IPS DF 6.9 (cell line): ENCODE measurements at regions not wholly inside any gene's neighbourhood (a gene's known extent, or its start where the extent isn't known, plus 50 kb on each side); places are given as distances from the start of the nearest gene placed in this dataset.

Source experiments
- DNase-seq: peaks from one replicate; pipeline ENCODE4 v3.0.0-alpha.2; 2013; ENCODE audit warnings: low read depth, low spot score
- H3K27ac ChIP-seq: one replicate; pipeline ENCODE4 v1.5.1; 2013; ENCODE audit warnings: low read length, control low read depth
- H3K27me3 ChIP-seq: 2 replicates; pipeline ENCODE4 v1.6.1; 2013; ENCODE audit warnings: mild to moderate bottlenecking, low read length; ENCODE audit not compliant: control insufficient read depth, insufficient read depth
- H3K36me3 ChIP-seq: 2 replicates; pipeline ENCODE4 v1.6.1; 2013; ENCODE audit warnings: low read length; ENCODE audit not compliant: control insufficient read depth, insufficient read depth
- H3K4me1 ChIP-seq: 2 replicates; pipeline ENCODE4 v1.6.1; 2013; ENCODE audit warnings: low read length; ENCODE audit not compliant: control insufficient read depth, insufficient read depth
- H3K4me3 ChIP-seq: 2 replicates; pipeline ENCODE4 v1.5.1; 2013; ENCODE audit warnings: mild to moderate bottlenecking, low read length
- H3K9me3 ChIP-seq: 2 replicates; pipeline ENCODE4 v1.6.1; 2013; ENCODE audit warnings: low read length, inconsistent platforms; ENCODE audit not compliant: control insufficient read depth, insufficient read depth
- WGBS: extraction: QIAGEN DNeasy Blood & Tissue Kit; methylation state at CpG from one replicate; pipeline ENCODE4 v1.1.7; 2013; ENCODE audit warnings: mixed read lengths, missing lambda C conversion rate; ENCODE audit not compliant: insufficient read length, insufficient coverage; 5-methylcytosine and 5-hydroxymethylcytosine counted together

- Histone ChIP-seq H3K4me1 (no peaks in the 10 kb centered on the region), H3K36me3 (no peaks in the 10 kb centered on the region), H3K27me3 (no peaks in the 10 kb centered on the region), H3K27ac (no peak overlapping the region), H3K9me3 (no peaks in the 10 kb centered on the region), H3K4me3 (no peak overlapping the region)
- no CpG with 5 or more reads among the region's 1 CpG for WGBS
- DNase-seq = no peak
These were observed 855.8 kb upstream of the LRRC4C start for GRCh38 chr11:42315267-42315666.

GRCh38 chr11:42315846-42316245 lies 856.4 kb upstream of the LRRC4C start:
- H3K27me3 ChIP-seq = no peaks in the 10 kb centered on the region
- no peak for DNase-seq
- H3K36me3 ChIP-seq = no peaks in the 10 kb centered on the region
- no peak overlapping the region for H3K4me3 ChIP-seq
- no peak overlapping the region for H3K27ac ChIP-seq
- no CpG with 5 or more reads among the region's 1 CpG for WGBS
- H3K4me1 ChIP-seq = no peaks in the 10 kb centered on the region
- H3K9me3 ChIP-seq = no peaks in the 10 kb centered on the region

- Histone ChIP-seq H3K36me3 (no peaks in the 10 kb centered on the region), H3K4me3 (no peak overlapping the region), H3K9me3 (no peaks in the 10 kb centered on the region), H3K4me1 (no peaks in the 10 kb centered on the region), H3K27me3 (no peaks in the 10 kb centered on the region), H3K27ac (no peak overlapping the region)
- DNase-seq = no peak
These were observed 860.5 kb upstream of the LRRC4C start for GRCh38 chr11:42319921-42320320.

- Histone ChIP-seq H3K4me3 (no peak overlapping the region), H3K9me3 (no peaks in the 10 kb centered on the region), H3K36me3 (no peaks in the 10 kb centered on the region), H3K27me3 (no peaks in the 10 kb centered on the region; the same call in 1 of the 2 replicates), H3K4me1 (no peaks in the 10 kb centered on the region), H3K27ac (no peak overlapping the region)
- no CpG with 5 or more reads among the region's 5 CpGs for WGBS
- DNase-seq = no peak
These were observed 870.6 kb upstream of the LRRC4C start for GRCh38 chr11:42329929-42330565.

- H3K4me3 ChIP-seq = no peak overlapping the region
- H3K27me3 ChIP-seq = no peaks in the 10 kb centered on the region; the same call in 1 of the 2 replicates
- no peaks in the 10 kb centered on the region for H3K9me3 ChIP-seq
- no CpG with 5 or more reads among the region's 4 CpGs for WGBS
- H3K36me3 ChIP-seq = no peaks in the 10 kb centered on the region
- no peak overlapping the region for H3K27ac ChIP-seq
- H3K4me1 ChIP-seq = no peaks in the 10 kb centered on the region
- no peak for DNase-seq
These were observed 878.5 kb upstream of the LRRC4C start for GRCh38 chr11:42337786-42338455.

GRCh38 chr11:42344204-42344792 lies 884.8 kb upstream of the LRRC4C start:
- H3K27ac ChIP-seq = no peak overlapping the region
- H3K9me3 ChIP-seq = no peaks in the 10 kb centered on the region
- no peak overlapping the region for H3K4me3 ChIP-seq
- no peaks in the 10 kb centered on the region for H3K27me3 ChIP-seq
- no peak for DNase-seq
- H3K4me1 ChIP-seq = no peaks in the 10 kb centered on the region
- WGBS = no CpG with 5 or more reads among the region's 25 CpGs
- no peaks in the 10 kb centered on the region for H3K36me3 ChIP-seq

- H3K4me1 ChIP-seq = no peaks in the 10 kb centered on the region
- no peaks in the 10 kb centered on the region for H3K27me3 ChIP-seq
- H3K27ac ChIP-seq = no peak overlapping the region
- H3K36me3 ChIP-seq = no peaks in the 10 kb centered on the region
- no peak for DNase-seq
- no peaks in the 10 kb centered on the region for H3K9me3 ChIP-seq
- no peak overlapping the region for H3K4me3 ChIP-seq
These were observed 886.5 kb upstream of the LRRC4C start for GRCh38 chr11:42345933-42346332.

- no peaks in the 10 kb centered on the region for H3K4me1 ChIP-seq
- no peaks in the 10 kb centered on the region for H3K36me3 ChIP-seq
- H3K9me3 ChIP-seq = no peaks in the 10 kb centered on the region
- H3K27me3 ChIP-seq = no peaks in the 10 kb centered on the region
- DNase-seq = no peak
- H3K4me3 ChIP-seq = no peak overlapping the region
- no peak overlapping the region for H3K27ac ChIP-seq
- WGBS = no CpG with 5 or more reads among the region's 2 CpGs
These were observed 904.2 kb upstream of the LRRC4C start for GRCh38 chr11:42363701-42364100.

- no peak for DNase-seq
- Histone ChIP-seq H3K4me1 (no peaks in the 10 kb centered on the region), H3K4me3 (no peak overlapping the region), H3K27ac (no peak overlapping the region), H3K9me3 (no peaks in the 10 kb centered on the region), H3K36me3 (no peaks in the 10 kb centered on the region), H3K27me3 (no peaks in the 10 kb centered on the region)
These were observed 921.7 kb upstream of the API5 start for GRCh38 chr11:42390116-42390515.

GRCh38 chr11:42397483-42397882 lies 914.3 kb upstream of the API5 start:
- Histone ChIP-seq H3K9me3 (no peaks in the 10 kb centered on the region), H3K27ac (no peak overlapping the region), H3K4me1 (no peaks in the 10 kb centered on the region), H3K36me3 (no peaks in the 10 kb centered on the region), H3K4me3 (no peak overlapping the region), H3K27me3 (no peaks in the 10 kb centered on the region)
- DNase-seq = no peak

GRCh38 chr11:42407341-42407740 lies 904.5 kb upstream of the API5 start:
- no peak overlapping the region for H3K4me3 ChIP-seq
- H3K36me3 ChIP-seq = no peaks in the 10 kb centered on the region
- WGBS = no CpG with 5 or more reads among the region's 3 CpGs
- no peaks in the 10 kb centered on the region for H3K4me1 ChIP-seq
- H3K9me3 ChIP-seq = no peaks in the 10 kb centered on the region
- no peak overlapping the region for H3K27ac ChIP-seq
- H3K27me3 ChIP-seq = no peaks in the 10 kb centered on the region
- peak; percentile 95 for DNase-seq
